HFFc6 (cell line): ENCODE measurements at regions not wholly inside any gene's neighbourhood (a gene's known extent, or its start where the extent isn't known, plus 50 kb on each side); places are given as distances from the start of the nearest gene placed in this dataset.
"Not testable (repeated sequence)": the region's sequence is repeated elsewhere in the genome, so short reads cannot be mapped to it uniquely, and the experiment has no call there.

Experiments used
- DNase-seq: peaks from one replicate; pipeline ENCODE4 v3.0.0-alpha.2; 2018
- H3K27ac Mint-ChIP-seq: 2 replicates; pipeline ENCODE4 v1.8.0; 2020; ENCODE audit warnings: mild to moderate bottlenecking, mixed read lengths
- H3K27me3 Mint-ChIP-seq: 2 replicates; pipeline ENCODE4 v1.8.0; 2021; ENCODE audit warnings: mild to moderate bottlenecking, moderate library complexity, mixed read lengths; ENCODE audit not compliant: insufficient read depth
- H3K36me3 Mint-ChIP-seq: 2 replicates; pipeline ENCODE4 v1.8.0; 2021; ENCODE audit warnings: low read depth, mixed read lengths
- H3K4me1 Mint-ChIP-seq: 2 replicates; pipeline ENCODE4 v1.8.0; 2020; ENCODE audit warnings: low read depth, mixed read lengths
- H3K4me3 Mint-ChIP-seq: 2 replicates; pipeline ENCODE4 v1.8.0; 2020; ENCODE audit warnings: mild to moderate bottlenecking, moderate library complexity, mixed read lengths
- H3K9me3 Mint-ChIP-seq: 2 replicates; pipeline ENCODE4 v1.8.0; 2020; ENCODE audit warnings: mild to moderate bottlenecking, mixed read lengths
- CTCF ChIP-seq: fragments of 200-600 bp; sonication (generic); IDR thresholded peaks from 2 replicates; pipeline ENCODE4 v1.5.0; 2021; ENCODE audit warnings: antibody characterized with exemption, mild to moderate bottlenecking

GRCh38 chr6:142998739-142999138 is 53.8 kb upstream of the HIVEP2 start:
- Mint-ChIP-seq H3K27me3 (peaks cover 13% of the 10 kb centered on the region), H3K9me3 (peaks cover 12% of the 10 kb centered on the region; the same call in 1 of the 2 replicates)
- not testable (repeated sequence) for H3K36me3 Mint-ChIP-seq, H3K4me3 Mint-ChIP-seq, DNase-seq, H3K4me1 Mint-ChIP-seq, H3K27ac Mint-ChIP-seq

- no peak overlapping the region for H3K4me3 Mint-ChIP-seq
Observed at GRCh38 chr6:143000811-143001210, 55.8 kb upstream of the HIVEP2 start.

GRCh38 chr6:143002686-143003085 is 57.7 kb upstream of the HIVEP2 start:
- H3K36me3 Mint-ChIP-seq, result peaks cover 7% of the 10 kb centered on the region
- H3K4me1 Mint-ChIP-seq, result peaks cover 9% of the 10 kb centered on the region
- TF ChIP-seq CTCF, result no peak
- H3K9me3 Mint-ChIP-seq, result peaks cover 9% of the 10 kb centered on the region; the same call in 1 of the 2 replicates
- no peak overlapping the region for H3K27ac Mint-ChIP-seq
- no peaks in the 10 kb centered on the region; the same call in 1 of the 2 replicates for H3K27me3 Mint-ChIP-seq
- H3K4me3 Mint-ChIP-seq, result no peak overlapping the region
- DNase-seq, result no peak

More at GRCh38 chr6:143000811-143001210, 55.8 kb upstream of the HIVEP2 start:
- Mint-ChIP-seq H3K9me3 (peaks cover 12% of the 10 kb centered on the region; the same call in 1 of the 2 replicates), H3K4me1 (no peaks in the 10 kb centered on the region), H3K36me3 (peaks cover 7% of the 10 kb centered on the region), H3K27me3 (peaks cover under 1% of the 10 kb centered on the region; the same call in 1 of the 2 replicates), H3K27ac (no peak overlapping the region)
- TF ChIP-seq CTCF, result no peak
- no peak for DNase-seq

- Mint-ChIP-seq H3K9me3 (peaks cover 9% of the 10 kb centered on the region; the same call in 1 of the 2 replicates), H3K4me1 (peaks cover 13% of the 10 kb centered on the region), H3K27me3 (no peaks in the 10 kb centered on the region; the same call in 1 of the 2 replicates), H3K27ac (no peak overlapping the region), H3K36me3 (peaks cover 7% of the 10 kb centered on the region), H3K4me3 (no peak overlapping the region)
- no peak for DNase-seq
- TF ChIP-seq CTCF, result no peak
Observed at GRCh38 chr6:143003676-143004075, 57.0 kb upstream of the AIG1 start.

GRCh38 chr6:143005816-143006215 is 54.9 kb upstream of the AIG1 start:
- peak; percentile 2 for DNase-seq
- no peaks in the 10 kb centered on the region for H3K36me3 Mint-ChIP-seq
- no peak overlapping the region for H3K27ac Mint-ChIP-seq
- TF ChIP-seq CTCF, result no peak
- no peak overlapping the region for H3K4me3 Mint-ChIP-seq
- peaks cover 13% of the 10 kb centered on the region for H3K4me1 Mint-ChIP-seq
- no peaks in the 10 kb centered on the region for H3K9me3 Mint-ChIP-seq
- H3K27me3 Mint-ChIP-seq, result no peaks in the 10 kb centered on the region; the same call in 1 of the 2 replicates

GRCh38 chr6:143006787-143007186 is 53.9 kb upstream of the AIG1 start:
- H3K27ac Mint-ChIP-seq, result no peak overlapping the region
- H3K4me1 Mint-ChIP-seq, result peaks cover 13% of the 10 kb centered on the region
- H3K36me3 Mint-ChIP-seq, result no peaks in the 10 kb centered on the region

More at GRCh38 chr6:143006787-143007186, 53.9 kb upstream of the AIG1 start:
- Mint-ChIP-seq H3K27me3 (no peaks in the 10 kb centered on the region; the same call in 1 of the 2 replicates), H3K9me3 (no peaks in the 10 kb centered on the region), H3K4me3 (no peak overlapping the region)
- TF ChIP-seq CTCF, result no peak
- no peak for DNase-seq
